OCI-LY7 (cell line): ENCODE measurements at regions not wholly inside any gene's neighbourhood (a gene's known extent, or its start where the extent isn't known, plus 50 kb on each side); places are given as distances from the start of the nearest gene placed in this dataset.

Experiments used
- CTCF ChIP-seq: fragments of 200-600 bp; sonication (generic); conservative IDR thresholded peaks from 2 replicates; pipeline ENCODE4 v1.5.1; 2014; ENCODE audit warnings: mild to moderate bottlenecking, antibody characterized with exemption, low read length, moderate library complexity, mixed read lengths
- EZH2phosphoT487 ChIP-seq: fragments of 200-600 bp; sonication (generic); IDR thresholded peaks from 2 replicates; pipeline ENCODE4 v1.6.1; 2018; ENCODE audit warnings: low read depth, borderline replicate concordance, mild to moderate bottlenecking, mixed run types, antibody characterized with exemption, low read length, moderate library complexity, mixed read lengths

GRCh38 chr10:10462151-10462941 is 555.3 kb upstream of the CELF2 start:
- TF ChIP-seq CTCF (no peak), EZH2phosphoT487 (no peak)
